Gastroesophageal sphincter (tissue), 3 donors: ENCODE measurements at regions not wholly inside any gene's neighbourhood (a gene's known extent, or its start where the extent isn't known, plus 50 kb on each side); places are given as distances from the start of the nearest gene placed in this dataset.

Source experiments
- EP300 ChIP-seq: sonication (generic); formaldehyde crosslinking; IDR thresholded peaks from one replicate; pipeline ENCODE4 v1.6.1; 2017; ENCODE audit warnings: antibody characterized with exemption, mild to moderate bottlenecking
- POLR2A ChIP-seq, 2 donors: fragments of 450-650 bp; IDR thresholded peaks; one replicate each; pipeline ENCODE4 v1.6.1; 2017; ENCODE audit warnings: antibody characterized with exemption in 2 of 2, mild to moderate bottlenecking in 2 of 2, moderate library complexity in 1 of 2
- POLR2AphosphoS5 ChIP-seq: sonication (generic); formaldehyde crosslinking; IDR thresholded peaks from one replicate; pipeline ENCODE4 v1.6.1; 2017; ENCODE audit warnings: antibody characterized with exemption
- TF ChIP-seq, protein P1 (sequence below), 4 experiments: fragments of 200-600 bp in 2 of 4; fragments of 450-650 bp in 2 of 4; sonication (generic) in 1 of 4; IDR thresholded peaks; one replicate each; pipeline ENCODE4 v1.5.1; 2017 to 2019; ENCODE audit warnings: antibody characterized with exemption in 4 of 4, mild to moderate bottlenecking in 2 of 4, moderate library complexity in 2 of 4

DNA sequence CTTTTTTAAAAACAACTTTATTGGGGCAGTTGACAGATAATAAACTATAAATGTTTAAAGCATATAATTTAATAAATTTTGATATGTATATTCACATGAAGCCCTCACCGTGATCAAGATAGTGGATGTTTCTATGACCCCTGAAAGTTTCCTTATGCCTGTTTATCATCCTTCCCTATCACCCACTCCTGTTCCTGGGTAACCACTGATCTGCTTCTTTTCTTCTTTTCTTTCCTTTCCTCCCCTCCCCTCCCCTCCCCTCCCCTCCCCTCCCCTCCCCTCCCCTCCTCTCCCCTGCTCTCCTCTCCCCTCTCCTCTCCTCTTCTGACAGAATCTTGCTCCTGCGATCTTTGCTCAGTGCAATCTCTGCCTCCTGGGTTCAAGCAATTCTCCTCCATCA is 193.7 kb upstream of the CDH13 start:
- TF ChIP-seq POLR2A (IDR thresholded peaks at IDR 0.05) (no peak), POLR2AphosphoS5 (no peak), EP300 (no peak)
- TF ChIP-seq, protein P1, sequence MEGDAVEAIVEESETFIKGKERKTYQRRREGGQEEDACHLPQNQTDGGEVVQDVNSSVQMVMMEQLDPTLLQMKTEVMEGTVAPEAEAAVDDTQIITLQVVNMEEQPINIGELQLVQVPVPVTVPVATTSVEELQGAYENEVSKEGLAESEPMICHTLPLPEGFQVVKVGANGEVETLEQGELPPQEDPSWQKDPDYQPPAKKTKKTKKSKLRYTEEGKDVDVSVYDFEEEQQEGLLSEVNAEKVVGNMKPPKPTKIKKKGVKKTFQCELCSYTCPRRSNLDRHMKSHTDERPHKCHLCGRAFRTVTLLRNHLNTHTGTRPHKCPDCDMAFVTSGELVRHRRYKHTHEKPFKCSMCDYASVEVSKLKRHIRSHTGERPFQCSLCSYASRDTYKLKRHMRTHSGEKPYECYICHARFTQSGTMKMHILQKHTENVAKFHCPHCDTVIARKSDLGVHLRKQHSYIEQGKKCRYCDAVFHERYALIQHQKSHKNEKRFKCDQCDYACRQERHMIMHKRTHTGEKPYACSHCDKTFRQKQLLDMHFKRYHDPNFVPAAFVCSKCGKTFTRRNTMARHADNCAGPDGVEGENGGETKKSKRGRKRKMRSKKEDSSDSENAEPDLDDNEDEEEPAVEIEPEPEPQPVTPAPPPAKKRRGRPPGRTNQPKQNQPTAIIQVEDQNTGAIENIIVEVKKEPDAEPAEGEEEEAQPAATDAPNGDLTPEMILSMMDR (IDR thresholded peaks at IDR 0.05) = no peak
